B cell (primary cell): ENCODE measurements at regions not wholly inside any gene's neighbourhood (a gene's known extent, or its start where the extent isn't known, plus 50 kb on each side); places are given as distances from the start of the nearest gene placed in this dataset.

Source experiments
- CTCF ChIP-seq: fragments of 200-600 bp; IDR thresholded peaks from one replicate; pipeline ENCODE4 v1.8.0; 2022; ENCODE audit warnings: antibody characterized with exemption, mild to moderate bottlenecking
- EZH2 ChIP-seq: IDR thresholded peaks from 2 replicates; pipeline ENCODE4 v1.6.1; 2012; ENCODE audit warnings: borderline replicate concordance, low read depth, mild to moderate bottlenecking, moderate library complexity, low read length; ENCODE audit not compliant: insufficient read depth, poor library complexity, severe bottlenecking

- TF ChIP-seq CTCF (no peak), EZH2 (no peak)
These were observed 1195.9 kb downstream of the ROBO2 start for GRCh38 chr3:78235841-78236240.
